Activated CD8-positive, alpha-beta T cell treated with anti-CD3 and anti-CD28 coated beads for 36 hours (primary cell): ENCODE measurements at regions not wholly inside any gene's neighbourhood (a gene's known extent, or its start where the extent isn't known, plus 50 kb on each side); places are given as distances from the start of the nearest gene placed in this dataset.
"Not testable (repeated sequence)": the region's sequence is repeated elsewhere in the genome, so short reads cannot be mapped to it uniquely, and the experiment has no call there.

Experiments used
- ATAC-seq: fragments of 200-7000 bp; cut with Tn5 transposase; one replicate; pipeline ENCODE4 v1.10.0; 2021; ENCODE audit warnings: mild to moderate bottlenecking, moderate library complexity
- CTCF ChIA-PET: fragments of 350-600 bp; sonication (Branson Sonifier 250); formaldehyde crosslinking; loops from one replicate; lab custom pipeline; 2021; ENCODE audit warnings: antibody characterized with exemption; lab: Charles Lee
- POLR2A ChIA-PET: fragments of 350-600 bp; sonication (Branson Sonifier 250); formaldehyde crosslinking; loops from one replicate; lab custom pipeline; 2021; ENCODE audit warnings: antibody characterized with exemption; lab: Charles Lee
- DNase-seq: peaks from one replicate; pipeline ENCODE4 v3.0.0-alpha.2; 2020
- H3K27ac Mint-ChIP-seq: one replicate; pipeline ENCODE4 v1.8.0; 2021; ENCODE audit warnings: mild to moderate bottlenecking, mixed read lengths
- H3K27me3 Mint-ChIP-seq: one replicate; pipeline ENCODE4 v1.8.0; 2021; ENCODE audit warnings: mixed read lengths
- H3K36me3 Mint-ChIP-seq: one replicate; pipeline ENCODE4 v1.8.0; 2021; ENCODE audit warnings: low read depth, mixed read lengths
- H3K4me1 Mint-ChIP-seq: one replicate; pipeline ENCODE4 v1.8.0; 2021; ENCODE audit warnings: low read depth, mixed read lengths
- H3K4me3 Mint-ChIP-seq: one replicate; pipeline ENCODE4 v1.8.0; 2021; ENCODE audit warnings: mild to moderate bottlenecking, moderate library complexity, mixed read lengths
- H3K9me3 Mint-ChIP-seq: one replicate; pipeline ENCODE4 v1.8.0; 2021; ENCODE audit warnings: mixed read lengths
- intact Hi-C: fragments of 100-400 bp; cut with micrococcal nuclease; formaldehyde crosslinking; loops from one replicate; pipeline ENCODE4 v1.10.0; 2022
- TF ChIP-seq, protein P1 (sequence below): fragments of 200-600 bp; IDR thresholded peaks from one replicate; pipeline ENCODE4 v1.8.0; 2022; ENCODE audit warnings: antibody characterized with exemption, mild to moderate bottlenecking

DNA sequence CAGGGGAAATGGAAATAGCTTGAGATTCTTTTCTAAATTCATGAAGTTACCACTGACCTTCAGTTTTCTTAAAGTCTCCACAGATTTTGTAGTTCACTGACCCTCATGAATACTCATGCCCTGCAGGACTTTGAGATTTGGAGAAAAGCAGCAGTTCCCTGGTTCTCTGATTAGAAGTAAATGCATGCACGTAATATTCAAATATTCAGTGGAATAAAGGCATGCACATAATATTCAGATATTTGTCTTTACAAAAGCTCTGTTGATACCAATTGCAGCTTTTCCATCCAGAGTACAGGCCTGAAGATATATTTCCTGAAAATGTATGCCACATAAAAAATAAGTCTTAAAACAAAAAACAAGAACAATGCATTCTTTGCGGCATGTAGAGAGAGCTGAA is 219.8 kb downstream of the ADCYAP1 start:
- ATAC-seq (no peak), DNase-seq (no peak)
- no peaks in the 10 kb centered on the region for H3K27me3 Mint-ChIP-seq
- TF ChIP-seq, protein P1, sequence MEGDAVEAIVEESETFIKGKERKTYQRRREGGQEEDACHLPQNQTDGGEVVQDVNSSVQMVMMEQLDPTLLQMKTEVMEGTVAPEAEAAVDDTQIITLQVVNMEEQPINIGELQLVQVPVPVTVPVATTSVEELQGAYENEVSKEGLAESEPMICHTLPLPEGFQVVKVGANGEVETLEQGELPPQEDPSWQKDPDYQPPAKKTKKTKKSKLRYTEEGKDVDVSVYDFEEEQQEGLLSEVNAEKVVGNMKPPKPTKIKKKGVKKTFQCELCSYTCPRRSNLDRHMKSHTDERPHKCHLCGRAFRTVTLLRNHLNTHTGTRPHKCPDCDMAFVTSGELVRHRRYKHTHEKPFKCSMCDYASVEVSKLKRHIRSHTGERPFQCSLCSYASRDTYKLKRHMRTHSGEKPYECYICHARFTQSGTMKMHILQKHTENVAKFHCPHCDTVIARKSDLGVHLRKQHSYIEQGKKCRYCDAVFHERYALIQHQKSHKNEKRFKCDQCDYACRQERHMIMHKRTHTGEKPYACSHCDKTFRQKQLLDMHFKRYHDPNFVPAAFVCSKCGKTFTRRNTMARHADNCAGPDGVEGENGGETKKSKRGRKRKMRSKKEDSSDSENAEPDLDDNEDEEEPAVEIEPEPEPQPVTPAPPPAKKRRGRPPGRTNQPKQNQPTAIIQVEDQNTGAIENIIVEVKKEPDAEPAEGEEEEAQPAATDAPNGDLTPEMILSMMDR: no peak
- POLR2A ChIA-PET: no interaction called here
- intact Hi-C loops: no loop called here
- H3K4me1 Mint-ChIP-seq: no peaks in the 10 kb centered on the region
- CTCF ChIA-PET: interaction anchor here (0.9 to 1.6 kb wide), 2 partner anchors 9 to 163 kb away, joined by 3 read pairs; no protein-coding TSS in a partner anchor
- H3K36me3 Mint-ChIP-seq: no peaks in the 10 kb centered on the region
- no peak overlapping the region for H3K27ac Mint-ChIP-seq
- peaks cover 2% of the 10 kb centered on the region for H3K9me3 Mint-ChIP-seq
- H3K4me3 Mint-ChIP-seq: no peak overlapping the region

DNA sequence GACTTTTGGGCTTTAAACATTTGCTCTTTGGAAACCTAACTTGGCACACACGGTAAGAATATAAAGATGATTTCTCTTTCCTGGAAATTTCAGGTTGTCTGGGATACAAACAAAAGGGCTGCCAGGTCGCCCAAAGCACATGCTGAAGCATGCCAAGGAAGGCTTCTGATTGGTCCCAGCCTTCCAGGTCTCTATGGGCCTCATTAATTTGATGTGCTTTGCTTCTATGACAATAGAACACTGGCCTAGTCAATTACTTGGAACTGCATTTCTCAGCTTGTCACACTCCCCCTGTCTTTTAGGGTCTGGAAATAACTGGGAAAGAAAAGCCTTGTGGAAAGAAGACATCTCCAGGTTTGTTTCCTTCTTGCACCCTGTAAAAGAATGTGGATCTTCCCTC is 228.9 kb downstream of the ADCYAP1 start:
- Mint-ChIP-seq H3K4me3 (no peak overlapping the region), H3K36me3 (no peaks in the 10 kb centered on the region), H3K27me3 (no peaks in the 10 kb centered on the region), H3K4me1 (no peaks in the 10 kb centered on the region), H3K9me3 (no peaks in the 10 kb centered on the region), H3K27ac (no peak overlapping the region)
- ChIA-PET POLR2A (no interaction called here), CTCF (no interaction called here)
- DNase-seq (no peak), ATAC-seq (no peak)
- TF ChIP-seq, protein P1: no peak
- intact Hi-C loops: no loop called here

DNA sequence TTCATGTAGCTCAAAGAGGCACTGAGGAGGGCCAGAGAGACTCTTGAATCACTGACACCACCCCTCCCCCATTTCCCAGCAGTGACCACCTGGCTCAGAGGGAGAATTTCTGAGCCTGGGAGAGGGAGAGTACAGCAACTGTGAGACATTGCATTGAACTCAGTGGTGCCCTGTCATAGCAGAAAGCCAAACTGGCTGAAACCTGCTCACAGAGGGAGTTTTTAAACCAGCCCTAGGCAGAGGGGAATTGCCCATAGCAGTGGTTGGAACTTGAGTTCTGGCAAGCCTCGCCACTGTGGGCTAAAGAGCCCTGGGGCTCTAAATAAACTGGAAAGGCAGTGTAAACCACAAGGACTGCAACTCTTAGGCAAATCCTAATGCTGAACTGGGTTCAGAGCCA is 243.1 kb downstream of the ADCYAP1 start:
- ATAC-seq (no peak), DNase-seq (no peak)
- H3K36me3 Mint-ChIP-seq: no peaks in the 10 kb centered on the region
- H3K4me3 Mint-ChIP-seq: no peak overlapping the region
- no peaks in the 10 kb centered on the region for H3K4me1 Mint-ChIP-seq
- TF ChIP-seq, protein P1: no peak
- POLR2A ChIA-PET: no interaction called here
- H3K27ac Mint-ChIP-seq: no peak overlapping the region
- peaks cover 21% of the 10 kb centered on the region for H3K9me3 Mint-ChIP-seq
- no peaks in the 10 kb centered on the region for H3K27me3 Mint-ChIP-seq
- CTCF ChIA-PET: no interaction called here
- intact Hi-C loops: no loop called here

DNA sequence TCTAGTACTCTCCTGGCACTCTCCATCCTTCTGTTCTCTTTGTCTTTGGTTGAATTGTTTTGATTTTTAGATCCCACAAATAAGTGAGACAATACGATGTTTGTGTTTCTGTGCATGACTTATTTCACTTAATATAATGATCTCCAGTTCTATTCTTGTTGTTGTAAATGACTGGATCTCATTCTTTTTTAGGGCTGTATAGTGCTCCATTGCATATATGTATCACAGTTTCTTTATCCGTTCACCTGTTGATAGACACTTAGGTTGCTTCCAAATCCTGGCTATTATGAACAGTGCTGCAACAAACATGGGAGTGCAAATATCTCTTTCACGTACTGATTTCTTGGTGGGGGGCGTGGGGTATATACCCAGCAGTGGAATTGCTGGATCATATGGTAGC is 245.0 kb downstream of the ADCYAP1 start:
- H3K36me3 Mint-ChIP-seq: no peaks in the 10 kb centered on the region
- H3K4me3 Mint-ChIP-seq: no peak overlapping the region
- TF ChIP-seq, protein P1: no peak
- DNase-seq: no peak
- H3K4me1 Mint-ChIP-seq: no peaks in the 10 kb centered on the region
- no peak overlapping the region for H3K27ac Mint-ChIP-seq
- no peaks in the 10 kb centered on the region for H3K27me3 Mint-ChIP-seq
- ChIA-PET CTCF (no interaction called here), POLR2A (no interaction called here)
- H3K9me3 Mint-ChIP-seq: peaks cover 7% of the 10 kb centered on the region
- no peak for ATAC-seq
- intact Hi-C loops: no loop called here

DNA sequence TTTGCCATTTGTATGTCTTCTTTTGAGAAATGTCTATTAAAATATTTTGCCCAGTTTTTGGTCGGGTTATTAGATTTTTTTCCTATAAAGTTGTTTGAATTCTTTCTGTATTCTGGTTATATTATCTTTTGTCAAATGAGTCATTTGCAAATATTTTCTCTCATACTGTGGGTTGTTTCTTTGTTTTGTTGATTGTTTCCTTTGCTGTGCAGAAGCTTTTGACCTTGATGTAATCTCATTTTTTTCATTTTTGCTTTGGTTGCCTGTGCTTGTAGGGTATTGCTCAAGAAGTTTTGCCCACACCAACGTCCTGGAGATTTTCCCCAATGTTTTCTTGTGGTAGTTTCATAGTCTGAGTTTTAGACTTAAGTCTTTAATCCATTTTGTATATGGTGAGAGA is 245.7 kb downstream of the ADCYAP1 start:
- H3K27me3 Mint-ChIP-seq: no peaks in the 10 kb centered on the region
- intact Hi-C loops: no loop called here

DNA sequence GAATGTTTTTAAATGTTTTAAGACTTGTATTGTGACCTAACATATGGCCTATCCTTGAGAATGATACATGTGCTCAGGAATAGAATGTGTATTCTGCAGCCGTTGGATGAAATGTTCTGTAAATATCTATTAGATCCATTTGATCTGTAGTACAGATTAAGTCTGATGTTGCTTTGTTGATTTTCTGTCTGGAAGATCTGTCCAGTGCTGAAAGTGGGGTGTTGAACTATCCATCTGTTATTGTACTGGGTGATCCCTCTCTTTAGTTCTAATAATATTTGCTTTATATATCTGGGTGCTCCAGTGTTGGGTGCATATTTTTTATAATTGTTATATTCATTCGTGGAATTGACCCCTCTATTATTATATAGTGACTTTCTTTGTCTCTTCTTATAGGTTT is 248.3 kb downstream of the ADCYAP1 start:
- DNase-seq, intact Hi-C loops, H3K9me3 Mint-ChIP-seq, H3K4me1 Mint-ChIP-seq, H3K4me3 Mint-ChIP-seq, ATAC-seq, H3K27me3 Mint-ChIP-seq, H3K36me3 Mint-ChIP-seq, POLR2A ChIA-PET, H3K27ac Mint-ChIP-seq, CTCF ChIA-PET: not testable (repeated sequence)

More for the DNA sequence above, 245.7 kb downstream of the ADCYAP1 start:
- H3K4me1 Mint-ChIP-seq: no peaks in the 10 kb centered on the region
- H3K9me3 Mint-ChIP-seq: peaks cover 6% of the 10 kb centered on the region
- no peak overlapping the region for H3K27ac Mint-ChIP-seq
- H3K36me3 Mint-ChIP-seq: no peaks in the 10 kb centered on the region
- ChIA-PET POLR2A (no interaction called here), CTCF (no interaction called here)
- ATAC-seq (no peak), DNase-seq (no peak)
- H3K4me3 Mint-ChIP-seq: no peak overlapping the region
- TF ChIP-seq, protein P1: no peak
